Neural crest cell (in vitro differentiated cells): ENCODE measurements at regions not wholly inside any gene's neighbourhood (a gene's known extent, or its start where the extent isn't known, plus 50 kb on each side); places are given as distances from the start of the nearest gene placed in this dataset.
"Not testable (repeated sequence)": the region's sequence is repeated elsewhere in the genome, so short reads cannot be mapped to it uniquely, and the experiment has no call there.

Experiments used
- DNase-seq: peaks from one replicate; pipeline ENCODE4 v3.0.0; 2021; ENCODE audit warnings: low read depth, mixed read lengths, low spot score
- H3K27ac Mint-ChIP-seq: one replicate; pipeline ENCODE4 v1.8.0; 2021; ENCODE audit warnings: mild to moderate bottlenecking, mixed read lengths; ENCODE audit not compliant: unreplicated experiment
- H3K27me3 Mint-ChIP-seq: 2 replicates; pipeline ENCODE4 v1.8.0; 2021; ENCODE audit warnings: low read depth, mild to moderate bottlenecking, mixed read lengths
- H3K36me3 Mint-ChIP-seq: 2 replicates; pipeline ENCODE4 v1.8.0; 2021; ENCODE audit warnings: low read depth, mild to moderate bottlenecking, mixed read lengths
- H3K4me1 Mint-ChIP-seq: 2 replicates; pipeline ENCODE4 v1.8.0; 2021; ENCODE audit warnings: mixed read lengths
- H3K4me3 Mint-ChIP-seq: one replicate; pipeline ENCODE4 v1.8.0; 2021; ENCODE audit warnings: mild to moderate bottlenecking, mixed read lengths
- H3K9me3 Mint-ChIP-seq: 2 replicates; pipeline ENCODE4 v1.8.0; 2021; ENCODE audit warnings: mixed read lengths
- CTCF ChIP-seq: fragments of 200-600 bp; sonication (generic); conservative IDR thresholded peaks from 2 replicates; pipeline ENCODE4 v1.5.0; 2021; ENCODE audit warnings: antibody characterized with exemption, mild to moderate bottlenecking

GRCh38 chr7:145831616-145832206 lies 284.9 kb upstream of the CNTNAP2 start:
- no peak for TF ChIP-seq CTCF

GRCh38 chr7:145817687-145818086 lies 298.9 kb upstream of the CNTNAP2 start:
- H3K4me1 Mint-ChIP-seq = no peaks in the 10 kb centered on the region
- H3K4me3 Mint-ChIP-seq = no peak overlapping the region
- no peak for DNase-seq
- H3K27ac Mint-ChIP-seq = no peak overlapping the region
- peaks cover 3% of the 10 kb centered on the region for H3K27me3 Mint-ChIP-seq
- peaks cover 6% of the 10 kb centered on the region for H3K9me3 Mint-ChIP-seq
- H3K36me3 Mint-ChIP-seq = no peaks in the 10 kb centered on the region
- no peak for TF ChIP-seq CTCF

More at GRCh38 chr7:145831616-145832206, 284.9 kb upstream of the CNTNAP2 start:
- Mint-ChIP-seq H3K36me3 (no peaks in the 10 kb centered on the region), H3K4me1 (no peaks in the 10 kb centered on the region), H3K9me3 (peaks cover 12% of the 10 kb centered on the region), H3K27me3 (no peaks in the 10 kb centered on the region), H3K4me3 (no peak overlapping the region), H3K27ac (no peak overlapping the region)
- DNase-seq = no peak

- Mint-ChIP-seq H3K27ac (no peak overlapping the region), H3K4me1 (no peaks in the 10 kb centered on the region), H3K27me3 (peaks cover 7% of the 10 kb centered on the region), H3K9me3 (peaks cover 5% of the 10 kb centered on the region), H3K4me3 (no peak overlapping the region), H3K36me3 (no peaks in the 10 kb centered on the region)
- TF ChIP-seq CTCF = no peak
- DNase-seq = no peak
These were observed 304.4 kb upstream of the CNTNAP2 start for GRCh38 chr7:145812218-145812617.

- H3K27ac Mint-ChIP-seq, H3K4me1 Mint-ChIP-seq, DNase-seq, H3K27me3 Mint-ChIP-seq, H3K4me3 Mint-ChIP-seq, H3K9me3 Mint-ChIP-seq, H3K36me3 Mint-ChIP-seq: not testable (repeated sequence)
These were observed 311.1 kb upstream of the CNTNAP2 start for GRCh38 chr7:145805496-145805895.

GRCh38 chr7:145797507-145797906 lies 319.1 kb upstream of the CNTNAP2 start:
- TF ChIP-seq CTCF = no peak
- Mint-ChIP-seq H3K9me3 (peaks cover 2% of the 10 kb centered on the region), H3K27ac (no peak overlapping the region), H3K36me3 (no peaks in the 10 kb centered on the region), H3K4me3 (no peak overlapping the region), H3K4me1 (no peaks in the 10 kb centered on the region), H3K27me3 (no peaks in the 10 kb centered on the region)
- no peak for DNase-seq

GRCh38 chr7:145795132-145795531 lies 321.5 kb upstream of the CNTNAP2 start:
- H3K4me1 Mint-ChIP-seq = no peaks in the 10 kb centered on the region
- H3K27ac Mint-ChIP-seq = no peak overlapping the region
- H3K27me3 Mint-ChIP-seq = no peaks in the 10 kb centered on the region
- no peak overlapping the region for H3K4me3 Mint-ChIP-seq
- no peak for TF ChIP-seq CTCF
- peaks cover 2% of the 10 kb centered on the region for H3K9me3 Mint-ChIP-seq
- no peak for DNase-seq
- H3K36me3 Mint-ChIP-seq = no peaks in the 10 kb centered on the region
